GM10266 (cell line): ENCODE measurements at regions not wholly inside any gene's neighbourhood (a gene's known extent, or its start where the extent isn't known, plus 50 kb on each side); places are given as distances from the start of the nearest gene placed in this dataset.

Experiments used
- DNase-seq: peaks from one replicate; pipeline ENCODE4 v3.0.0; 2012; ENCODE audit errors: extremely low spot score
- CTCF ChIP-seq: IDR thresholded peaks from 2 replicates; pipeline ENCODE4 v1.5.1; 2012; ENCODE audit warnings: mild to moderate bottlenecking, low read depth; ENCODE audit not compliant: control insufficient read depth, insufficient read depth; ENCODE audit errors: missing control alignments

GRCh38 chr15:95162967-95163531, 931.7 kb downstream of the MCTP2 start:
- no peak for DNase-seq
- TF ChIP-seq CTCF = no peak

DNA sequence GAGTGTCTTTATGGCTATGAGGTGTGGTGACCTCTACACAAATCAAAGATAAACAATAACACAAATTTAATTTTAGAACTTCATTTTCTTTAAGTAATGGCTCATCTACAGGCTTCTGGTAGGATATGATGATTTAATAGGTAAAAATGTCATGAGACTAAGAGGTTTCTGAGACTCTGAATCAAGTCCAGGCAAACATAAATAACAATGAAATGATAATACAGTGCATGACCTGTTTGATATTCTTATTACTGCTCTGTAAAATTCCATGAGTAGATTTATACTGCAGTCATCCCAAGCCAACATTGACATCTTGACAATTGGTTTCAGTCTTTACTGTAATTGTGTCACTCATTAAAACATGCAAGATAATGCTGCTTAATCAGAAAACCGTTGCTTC, 936.8 kb downstream of the MCTP2 start:
- no peak for TF ChIP-seq CTCF
- no peak for DNase-seq

GRCh38 chr15:95168951-95169431, 937.6 kb downstream of the MCTP2 start:
- DNase-seq = no peak
- TF ChIP-seq CTCF = no peak

DNA sequence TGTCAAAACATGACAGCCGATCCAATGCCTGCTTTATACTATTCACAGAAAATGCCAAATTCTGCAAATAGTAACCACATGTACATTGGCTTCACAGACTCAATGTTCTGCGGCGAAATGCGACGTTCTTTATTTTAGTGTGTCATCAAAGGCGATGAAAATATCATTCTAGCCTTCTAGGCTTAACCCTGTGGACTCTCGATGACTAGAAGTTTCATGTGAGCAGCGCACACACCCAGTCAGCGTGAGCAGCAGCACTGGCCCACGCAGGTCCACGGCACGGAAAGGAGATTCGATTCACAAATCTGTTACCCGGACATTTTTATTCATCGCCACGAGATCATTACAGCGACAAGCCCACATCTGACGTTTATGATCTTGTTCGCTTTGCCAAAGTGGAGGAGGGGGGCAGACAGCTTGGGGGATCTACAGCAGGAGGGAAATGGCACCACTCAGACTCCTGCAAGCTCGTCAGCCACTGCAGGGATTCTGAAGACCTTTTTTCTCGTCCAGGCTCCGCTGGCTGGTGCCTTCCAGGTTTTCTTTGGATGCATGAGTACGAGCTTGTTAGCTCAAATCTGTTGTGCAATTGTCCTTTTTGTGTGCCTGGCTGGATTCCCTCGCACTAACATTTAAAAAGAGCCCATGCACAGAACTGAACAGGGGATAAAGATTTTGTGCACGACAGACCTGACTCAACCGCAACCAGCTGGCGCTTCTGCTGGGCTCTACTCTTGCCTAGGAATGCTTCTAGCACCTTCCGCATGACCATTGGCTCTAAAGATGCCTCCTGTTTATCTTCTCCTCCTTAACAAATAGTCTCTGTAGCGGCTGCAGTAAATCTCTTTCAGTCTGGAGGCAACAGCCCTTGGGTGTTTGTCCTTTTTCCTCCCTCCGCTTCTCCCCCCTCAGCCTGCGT, 938.4 kb downstream of the MCTP2 start:
- DNase-seq = no peak
- no peak for TF ChIP-seq CTCF

DNA sequence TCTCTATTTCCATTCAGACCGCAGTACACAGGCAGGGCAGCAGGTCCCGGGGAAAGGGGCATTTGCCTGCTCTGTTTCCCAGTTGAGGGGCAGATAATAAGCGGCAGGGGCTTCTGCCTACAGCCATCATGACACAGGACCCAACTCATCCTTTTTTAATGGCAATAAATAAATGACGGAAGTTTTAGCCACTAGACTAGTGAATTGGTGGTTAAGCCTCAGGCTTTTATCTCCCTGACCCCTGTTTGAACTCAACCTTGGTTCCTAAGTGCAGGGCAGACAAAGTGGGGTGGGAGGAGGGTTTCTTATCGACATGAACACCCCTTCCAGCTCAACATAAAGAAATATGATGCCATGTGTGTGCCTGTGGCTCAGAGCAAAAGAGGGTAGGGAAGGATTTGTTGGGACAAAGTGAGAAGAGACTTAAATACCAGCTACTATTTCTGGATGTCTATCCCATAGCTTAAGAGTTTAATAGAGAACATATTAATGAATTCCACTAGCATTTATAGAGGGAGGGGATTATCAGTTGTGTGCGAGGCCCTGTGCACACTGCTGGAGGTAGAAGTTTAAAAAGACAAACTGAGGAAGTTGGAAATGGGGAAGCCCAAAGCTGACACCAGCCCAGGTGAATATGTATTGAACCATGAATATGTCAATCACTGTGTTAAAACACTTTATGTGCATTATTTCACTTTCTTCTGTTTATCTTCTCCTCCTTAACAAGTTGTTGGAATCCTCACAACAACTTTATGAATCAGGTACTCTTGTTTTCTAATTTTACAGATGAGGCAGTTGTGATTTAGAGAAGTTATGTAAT, 939.4 kb downstream of the MCTP2 start:
- TF ChIP-seq CTCF = no peak
- no peak for DNase-seq

DNA sequence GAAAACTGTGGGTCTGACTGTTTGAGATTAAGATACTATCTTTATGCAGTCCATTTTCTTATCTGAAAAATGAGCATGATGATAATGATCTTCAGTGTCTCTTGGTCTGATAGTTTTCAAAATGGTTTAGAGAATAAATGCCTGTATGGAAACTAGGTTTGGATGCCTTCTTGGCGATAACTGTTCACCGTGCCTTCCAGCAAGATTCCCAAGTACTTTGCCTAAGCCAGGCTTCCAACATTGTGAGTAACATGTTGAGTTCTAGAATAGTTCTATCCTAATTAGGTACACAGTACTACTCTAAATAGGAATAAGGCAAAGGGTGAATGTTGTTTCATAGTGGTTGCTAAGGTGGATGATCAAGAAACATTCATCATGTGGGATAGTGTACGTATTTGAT, 940.2 kb downstream of the MCTP2 start:
- DNase-seq = no peak
- no peak for TF ChIP-seq CTCF
